ENCODE measurements at regions not wholly inside any gene's neighbourhood (a gene's known extent, or its start where the extent isn't known, plus 50 kb on each side); places are given as distances from the start of the nearest gene placed in this dataset.

DNA sequence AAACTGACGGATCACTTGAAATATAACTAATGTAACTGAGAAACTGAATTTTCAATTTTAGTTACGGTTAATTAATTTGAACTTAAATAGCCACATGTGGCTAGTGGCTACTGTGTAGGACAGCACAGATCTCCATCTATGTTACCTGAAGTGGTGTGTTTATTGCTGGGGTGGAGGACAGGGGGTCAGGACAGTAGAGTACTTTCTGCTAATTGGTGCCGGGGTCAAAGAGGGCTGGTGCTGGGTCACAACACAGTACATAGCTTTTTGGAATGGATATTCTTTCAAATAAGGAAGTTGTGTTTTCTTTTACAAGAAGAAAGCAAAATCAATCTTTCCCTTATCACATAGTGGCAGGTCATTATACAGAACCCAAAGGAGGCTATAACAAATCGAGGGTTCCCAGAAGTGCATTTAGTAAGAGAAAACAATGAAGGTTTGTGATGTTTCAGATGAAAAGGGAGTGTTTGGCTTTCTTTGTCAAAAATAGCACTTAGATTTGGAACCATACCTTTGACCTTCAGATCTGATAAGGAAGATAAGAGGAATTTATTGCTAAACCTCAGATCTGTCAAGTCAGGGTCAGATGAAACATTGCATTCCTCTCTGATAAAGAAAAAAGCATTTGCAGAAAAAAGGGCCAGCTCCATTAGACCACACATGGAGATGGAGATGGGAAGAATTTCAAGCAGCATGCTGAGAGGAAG, 384.5 kb downstream of the AASDHPPT start:
- DNase-seq (ENCODE audit: low spot score): peak; percentile 44

DNA sequence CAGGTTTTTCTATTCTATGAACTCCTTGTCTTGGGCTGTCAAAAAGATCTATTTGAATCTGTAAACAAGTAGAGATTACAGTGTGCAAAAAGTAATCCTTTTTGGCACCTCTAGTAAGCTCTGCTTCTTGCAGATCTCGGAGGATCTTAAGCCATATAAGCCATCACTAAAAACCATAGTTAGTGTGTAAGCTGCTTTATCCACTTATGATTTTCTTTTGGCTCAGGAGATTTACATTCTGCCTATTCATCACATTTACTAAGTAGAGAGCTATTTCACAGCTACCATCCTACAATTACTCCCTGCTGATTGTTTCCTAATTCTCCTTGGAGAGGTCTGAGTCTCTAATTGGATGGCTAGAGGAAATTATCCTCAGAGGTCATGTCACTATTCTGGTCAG, 385.7 kb downstream of the AASDHPPT start:
- no peak for DNase-seq (ENCODE audit: low spot score)

GRCh38 chr11:106463796-106464201, 386.3 kb downstream of the AASDHPPT start:
- DNase-seq (ENCODE audit: low spot score): no peak

- DNase-seq (ENCODE audit: low spot score): no peak
Measured at GRCh38 chr11:106464728-106465127, 387.3 kb downstream of the AASDHPPT start.

DNA sequence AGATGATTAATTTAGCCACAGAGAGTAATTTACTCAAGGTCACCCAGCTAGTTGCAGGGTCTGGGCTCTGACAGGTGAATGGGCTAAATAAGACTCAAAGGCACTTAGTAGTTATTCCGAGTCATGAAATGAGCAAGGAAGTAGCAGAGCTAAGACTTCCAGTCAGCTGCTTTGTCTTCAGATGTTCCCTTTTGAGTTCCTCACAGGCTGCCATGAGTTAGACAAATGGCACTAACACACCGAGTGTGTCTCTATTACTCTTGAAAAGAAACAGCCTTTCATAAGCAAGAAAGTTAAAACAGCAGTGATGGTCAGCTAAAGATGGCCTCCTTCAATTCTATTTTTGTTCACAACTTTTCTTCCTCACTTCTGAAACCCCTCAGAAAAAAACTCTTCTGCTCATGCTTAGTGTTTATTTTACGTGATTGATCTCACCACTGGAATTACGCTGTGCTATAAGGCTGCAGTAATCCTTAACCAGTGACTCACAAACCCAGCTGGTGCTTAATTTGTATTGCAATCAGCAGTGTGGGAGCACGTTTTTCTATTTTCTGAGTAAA, 389.1 kb downstream of the AASDHPPT start:
- DNase-seq (ENCODE audit: low spot score): peak; percentile 43

GRCh38 chr11:106467501-106467900, 390.0 kb downstream of the AASDHPPT start:
- DNase-seq (ENCODE audit: low spot score): peak; percentile 41

DNA sequence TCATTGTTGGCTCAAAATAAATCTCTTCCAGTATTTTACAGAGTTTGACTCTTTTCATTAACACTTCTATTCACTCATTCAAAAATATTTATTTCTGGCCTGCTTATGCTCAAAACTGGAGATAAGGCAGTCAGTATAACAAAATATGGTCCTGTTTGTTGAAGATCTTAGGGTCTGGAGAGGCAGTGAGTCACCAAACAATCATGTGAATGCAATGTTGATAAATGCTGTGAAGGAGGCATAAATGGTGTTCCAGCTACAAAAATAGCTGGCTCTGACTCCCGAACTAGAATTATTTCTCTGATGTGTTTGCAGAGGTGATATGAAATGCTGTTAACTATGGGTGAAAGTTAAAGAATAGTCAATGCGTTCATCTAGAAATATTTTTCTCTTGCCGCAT, 390.6 kb downstream of the AASDHPPT start:
- peak; percentile 32 for DNase-seq (ENCODE audit: low spot score)

DNA sequence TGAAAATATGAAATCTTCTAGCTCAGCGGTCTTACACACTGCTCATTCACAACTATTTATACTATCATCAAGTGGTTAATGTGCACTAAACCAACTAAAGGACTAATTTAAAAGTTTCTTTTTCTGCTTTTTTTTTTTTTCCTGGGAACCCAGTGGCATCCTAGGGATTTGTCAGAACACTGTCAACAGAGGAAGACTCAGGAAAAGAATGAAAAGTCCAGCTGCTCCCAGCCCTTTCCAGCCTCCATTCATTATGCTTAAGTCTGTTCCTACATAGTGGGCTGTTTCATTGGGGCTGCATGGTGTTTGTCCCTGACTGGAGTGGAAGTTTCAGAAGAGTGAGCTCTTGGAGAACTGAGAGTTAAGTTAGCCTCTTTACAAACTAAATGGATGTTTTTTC, 391.1 kb downstream of the AASDHPPT start:
- no peak for DNase-seq (ENCODE audit: low spot score)

GRCh38 chr11:106470230-106470629, 392.8 kb downstream of the AASDHPPT start:
- no peak for DNase-seq (ENCODE audit: low spot score)

DNA sequence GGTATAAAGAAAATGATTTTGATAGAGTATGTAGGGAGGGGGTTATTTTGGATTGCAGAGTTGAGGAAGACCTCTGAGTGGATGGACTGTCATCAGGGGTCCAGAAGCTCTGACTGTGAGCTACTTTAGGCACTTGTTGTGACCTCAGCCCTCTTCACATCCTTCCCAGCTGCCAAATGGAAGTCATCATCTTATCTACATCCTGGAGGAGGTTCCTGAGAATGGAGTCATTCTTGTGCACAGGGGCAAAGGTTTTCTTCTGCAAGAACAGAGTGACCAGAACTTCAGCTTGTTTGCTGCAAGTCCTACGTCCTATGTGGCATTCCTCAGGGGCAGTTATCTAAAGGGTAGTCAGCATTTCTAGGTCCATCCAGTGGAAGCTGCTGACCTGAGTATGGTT, 393.8 kb downstream of the AASDHPPT start:
- no peak for DNase-seq (ENCODE audit: low spot score)

DNA sequence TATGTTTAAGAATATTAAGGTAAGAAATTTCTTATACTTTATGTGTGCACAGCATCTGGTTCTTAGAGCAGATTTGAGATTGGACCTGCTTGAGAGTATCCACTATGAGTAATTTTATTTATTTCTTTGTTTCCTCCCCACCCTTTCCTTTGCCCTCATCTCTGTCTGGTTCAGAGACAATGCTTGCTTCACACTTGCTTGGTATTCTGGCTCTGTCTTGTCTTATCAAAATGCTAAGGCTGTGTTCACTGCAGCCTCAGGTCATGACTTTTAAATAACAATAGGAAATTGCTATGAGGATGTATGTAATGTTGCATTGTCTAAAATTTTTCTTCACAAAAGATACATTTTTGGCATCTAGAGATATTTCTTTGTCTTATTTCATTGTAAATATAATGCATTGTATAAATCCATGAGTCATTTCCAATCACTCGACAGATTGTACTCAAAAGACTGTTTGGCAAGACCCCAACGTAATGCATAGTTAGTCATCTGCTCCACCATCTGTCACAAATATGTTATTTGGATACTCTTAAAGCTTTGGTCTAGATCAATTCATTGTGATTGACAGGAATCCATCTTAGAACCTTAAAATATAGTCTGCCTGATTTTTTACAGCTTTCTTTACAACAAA, 395.7 kb downstream of the AASDHPPT start:
- no peak for DNase-seq (ENCODE audit: low spot score)

DNA sequence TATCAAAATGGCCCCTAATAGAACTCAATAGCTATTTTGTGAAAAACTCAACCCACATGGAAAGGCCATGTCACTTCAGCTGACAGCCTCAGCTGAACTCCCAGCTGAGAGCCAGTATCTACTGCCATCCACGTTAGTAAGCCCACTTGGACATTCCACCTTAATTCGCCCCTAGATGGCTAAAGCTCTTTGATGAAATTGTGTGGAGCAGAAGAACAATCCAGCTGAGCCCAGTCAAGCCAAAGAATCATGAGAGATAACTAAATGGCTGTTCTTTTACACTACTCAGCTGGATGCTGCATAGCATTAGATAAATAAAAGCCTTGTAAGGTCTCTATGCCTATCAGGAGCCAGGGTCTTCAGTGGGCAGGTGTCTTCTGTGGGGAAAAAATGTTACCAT, 396.8 kb downstream of the AASDHPPT start:
- no peak for DNase-seq (ENCODE audit: low spot score)

DNA sequence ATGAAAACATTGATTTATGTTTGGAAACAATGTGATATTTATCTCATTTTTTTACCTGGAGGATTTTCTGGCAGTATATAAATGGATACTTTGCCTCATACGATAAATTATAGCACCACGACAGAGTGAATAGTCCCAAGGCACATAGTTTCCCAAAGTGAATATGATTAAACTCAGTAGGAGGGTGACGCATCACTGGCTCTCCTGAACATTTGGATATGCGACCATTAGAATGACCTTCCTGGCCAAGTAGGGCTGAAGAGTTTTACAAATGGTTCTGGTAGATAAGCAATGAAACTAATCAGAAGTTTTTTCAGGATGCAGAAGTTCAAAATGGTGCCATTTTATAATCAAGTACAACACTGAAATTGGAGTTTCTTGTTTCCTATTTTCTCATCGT, 397.7 kb downstream of the AASDHPPT start:
- no peak for DNase-seq (ENCODE audit: low spot score)

DNA sequence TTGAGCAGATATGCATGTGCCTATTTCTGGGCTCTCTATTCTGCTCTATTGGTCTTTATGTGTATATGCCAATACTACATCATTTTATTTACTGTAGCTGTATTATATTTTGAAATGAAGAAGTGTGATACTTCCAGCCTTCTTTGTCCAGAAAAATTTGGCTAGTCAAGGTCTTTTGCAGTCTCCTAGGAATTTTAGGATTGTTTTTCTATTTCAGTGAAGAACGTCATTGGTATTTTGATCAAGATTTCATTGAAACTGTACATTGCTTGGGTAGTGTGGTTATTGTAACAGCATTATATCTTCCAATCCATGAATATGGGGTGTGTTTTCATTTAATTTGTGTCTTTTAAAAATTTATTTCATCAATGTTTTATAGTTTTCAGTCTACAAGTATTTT, 400.3 kb downstream of the AASDHPPT start:
- no peak for DNase-seq (ENCODE audit: low spot score)

DNA sequence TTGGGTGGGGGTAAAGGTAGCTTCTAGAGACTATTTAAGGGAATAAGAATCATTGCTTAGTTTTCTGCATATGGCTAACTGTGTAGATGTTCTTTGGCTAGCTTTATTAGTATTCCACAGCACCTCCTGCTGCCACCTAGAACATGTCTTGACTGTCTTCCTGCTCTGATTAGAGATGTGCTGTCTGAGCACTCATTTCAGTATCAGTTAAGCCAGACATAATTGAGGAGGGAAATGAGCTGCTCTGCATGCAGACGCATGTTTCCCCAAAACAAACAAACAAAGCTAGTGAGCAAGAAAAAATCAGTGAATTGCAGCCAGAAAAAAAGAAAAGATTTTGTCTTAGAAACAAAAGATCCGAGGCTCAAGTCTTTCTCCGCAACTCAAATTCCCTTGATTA, 402.2 kb downstream of the AASDHPPT start:
- DNase-seq (ENCODE audit: low spot score): no peak

DNA sequence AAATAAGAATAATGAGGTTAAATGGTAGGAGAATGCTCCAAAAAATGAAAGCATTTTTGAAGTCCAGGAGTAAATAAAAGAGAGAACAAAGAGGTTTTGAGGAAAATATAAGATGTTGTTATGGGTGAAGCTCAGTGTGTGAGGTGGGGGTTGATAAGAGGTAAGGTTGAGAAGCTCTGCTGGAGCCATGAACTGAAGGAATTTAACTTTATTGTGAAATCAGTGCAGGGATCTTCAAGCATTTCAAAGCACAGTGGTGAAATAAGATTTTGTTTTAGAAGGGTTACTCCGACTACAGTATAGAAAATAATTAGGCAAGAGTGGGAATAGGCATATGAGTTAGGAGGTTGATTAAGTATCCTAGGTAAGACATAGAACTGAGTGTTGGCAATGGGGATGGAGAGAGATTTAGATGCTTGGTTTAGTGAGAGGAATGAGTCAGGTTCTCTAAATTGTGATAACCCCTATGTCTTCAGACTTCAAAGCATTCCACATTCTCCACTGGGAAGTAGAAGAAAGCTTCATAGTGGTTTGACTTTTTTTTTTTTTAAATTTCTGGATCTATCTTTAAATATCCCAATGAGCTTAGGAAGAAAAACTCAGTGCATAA, 403.2 kb downstream of the AASDHPPT start:
- no peak for DNase-seq (ENCODE audit: low spot score)

DNA sequence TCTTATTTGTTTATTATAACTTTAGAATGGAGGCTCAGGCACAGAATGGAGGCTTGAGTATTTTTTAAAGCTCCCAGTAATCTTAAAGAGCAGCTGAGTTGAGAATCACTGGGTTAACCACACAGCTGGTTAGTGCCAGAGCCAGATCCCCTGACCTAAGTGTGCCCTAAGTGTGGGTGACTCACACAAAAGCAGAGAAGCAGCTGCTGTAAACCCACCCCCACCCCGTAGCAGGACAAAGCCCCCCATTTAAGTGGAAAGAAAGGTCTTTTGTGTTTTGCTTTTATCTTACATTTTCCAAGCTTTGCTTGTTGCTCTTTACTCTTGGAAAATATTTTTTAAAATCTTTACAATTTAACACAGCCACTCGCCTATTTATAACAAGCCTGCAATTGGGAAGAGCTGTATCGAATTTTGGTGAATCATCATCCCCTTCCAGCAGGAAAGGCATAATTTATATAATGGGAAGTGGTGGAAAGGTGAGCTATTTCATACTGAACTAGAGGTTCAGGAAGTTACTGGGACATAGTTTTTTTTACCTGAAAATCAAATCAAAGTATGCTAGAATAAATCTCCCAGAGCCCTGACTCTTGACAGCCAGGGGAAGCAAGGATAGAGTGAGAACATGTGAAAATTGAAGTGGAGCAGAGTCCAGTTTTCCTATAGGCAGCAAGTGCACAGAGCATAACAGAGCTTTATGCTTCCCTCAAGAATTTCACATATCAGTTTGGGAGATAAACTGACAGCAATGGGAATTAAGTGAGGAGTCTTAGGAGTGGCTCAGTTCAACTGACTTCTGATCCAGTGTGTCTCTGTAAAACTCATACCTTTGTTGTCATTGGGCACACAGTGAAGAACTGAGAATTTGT, 405.7 kb downstream of the AASDHPPT start:
- no peak for DNase-seq (ENCODE audit: low spot score)

DNA sequence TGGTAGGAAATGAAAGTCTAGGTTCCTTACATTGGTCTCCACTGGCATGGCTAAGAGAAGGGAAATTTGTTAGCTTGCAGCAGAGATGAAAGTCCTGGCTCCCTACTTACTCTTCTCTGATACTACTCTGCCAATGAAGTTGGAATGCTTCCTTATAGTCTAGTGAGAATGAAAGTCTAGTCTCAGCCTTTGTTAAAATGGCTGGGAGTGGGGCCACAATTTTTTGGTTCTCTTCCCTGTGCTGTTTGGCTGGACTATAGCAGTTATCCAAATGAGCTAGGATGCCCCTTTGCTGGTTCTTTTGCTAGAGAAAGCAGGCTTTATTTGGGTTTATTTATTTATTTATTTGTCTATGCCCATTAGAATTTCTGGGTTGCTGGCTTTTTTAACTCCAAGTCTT, 414.3 kb downstream of the AASDHPPT start:
- no peak for DNase-seq (ENCODE audit: low spot score)

DNA sequence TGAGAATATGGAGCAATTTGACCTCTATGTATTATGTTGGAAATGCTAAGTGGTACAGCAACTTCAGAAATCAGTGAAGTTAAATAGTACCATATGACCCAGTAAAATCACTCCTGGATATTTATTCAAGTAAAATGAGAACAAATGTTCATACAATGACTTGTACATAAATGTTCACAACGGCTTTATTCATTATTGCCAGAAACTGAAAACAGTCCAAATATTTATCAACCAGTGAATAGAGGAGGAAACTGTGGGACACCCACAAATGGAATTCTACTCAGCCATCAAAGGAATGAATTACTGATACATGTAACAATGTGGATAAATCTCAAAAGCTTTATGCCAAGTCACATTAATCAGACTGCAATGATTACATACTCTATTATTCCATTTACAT, 416.3 kb downstream of the AASDHPPT start:
- no peak for DNase-seq (ENCODE audit: low spot score)

- no peak for DNase-seq (ENCODE audit: low spot score)
Measured at GRCh38 chr11:106495046-106495445, 417.6 kb downstream of the AASDHPPT start.

- no peak for DNase-seq (ENCODE audit: low spot score)
Measured at GRCh38 chr11:106496677-106497076, 419.2 kb downstream of the AASDHPPT start.

- DNase-seq (ENCODE audit: low spot score): no peak
Measured at GRCh38 chr11:106497321-106497720, 419.9 kb downstream of the AASDHPPT start.
